Parathyroid adenoma (tissue), 2 donors: ENCODE measurements at regions not wholly inside any gene's neighbourhood (a gene's known extent, or its start where the extent isn't known, plus 50 kb on each side); places are given as distances from the start of the nearest gene placed in this dataset.

Source experiments
- H2AFZ ChIP-seq: fragments of 300-600 bp; sonication (generic); one replicate; pipeline ENCODE4 v1.7.0; 2017; ENCODE audit warnings: antibody characterized with exemption, mild to moderate bottlenecking
- H3K27ac ChIP-seq: fragments of 300-600 bp; sonication (generic); one replicate; pipeline ENCODE4 v1.7.0; 2017
- H3K27me3 ChIP-seq: fragments of 300-600 bp; sonication (generic); one replicate; pipeline ENCODE4 v1.7.0; 2017; ENCODE audit warnings: low read length; ENCODE audit not compliant: control insufficient read depth, insufficient read depth
- H3K36me3 ChIP-seq: fragments of 300-600 bp; sonication (generic); one replicate; pipeline ENCODE4 v1.7.0; 2017; ENCODE audit warnings: low read length; ENCODE audit not compliant: control insufficient read depth, insufficient read depth
- H3K4me1 ChIP-seq: fragments of 300-600 bp; sonication (generic); one replicate; pipeline ENCODE4 v1.7.0; 2017; ENCODE audit warnings: control low read depth
- H3K4me2 ChIP-seq: fragments of 300-600 bp; sonication (generic); one replicate; pipeline ENCODE4 v1.7.0; 2017; ENCODE audit warnings: low read length
- H3K4me3 ChIP-seq: fragments of 300-600 bp; sonication (generic); one replicate; pipeline ENCODE4 v1.7.0; 2017; ENCODE audit warnings: low read depth, low read length
- H3K79me2 ChIP-seq: fragments of 300-600 bp; sonication (generic); one replicate; pipeline ENCODE4 v1.7.0; 2017; ENCODE audit warnings: control low read depth
- H3K9ac ChIP-seq: fragments of 300-600 bp; sonication (generic); one replicate; pipeline ENCODE4 v1.7.0; 2017; ENCODE audit warnings: mild to moderate bottlenecking
- H3K9me3 ChIP-seq: fragments of 300-600 bp; sonication (generic); one replicate; pipeline ENCODE4 v1.7.0; 2017; ENCODE audit warnings: low read length; ENCODE audit not compliant: control insufficient read depth
- TF ChIP-seq, protein P1 (sequence below): fragments of 300-600 bp; sonication (generic); IDR thresholded peaks from one replicate; pipeline ENCODE4 v1.7.0; 2017; ENCODE audit warnings: antibody characterized with exemption, mild to moderate bottlenecking
- donor health status: primary hyperparathyroidism.

DNA sequence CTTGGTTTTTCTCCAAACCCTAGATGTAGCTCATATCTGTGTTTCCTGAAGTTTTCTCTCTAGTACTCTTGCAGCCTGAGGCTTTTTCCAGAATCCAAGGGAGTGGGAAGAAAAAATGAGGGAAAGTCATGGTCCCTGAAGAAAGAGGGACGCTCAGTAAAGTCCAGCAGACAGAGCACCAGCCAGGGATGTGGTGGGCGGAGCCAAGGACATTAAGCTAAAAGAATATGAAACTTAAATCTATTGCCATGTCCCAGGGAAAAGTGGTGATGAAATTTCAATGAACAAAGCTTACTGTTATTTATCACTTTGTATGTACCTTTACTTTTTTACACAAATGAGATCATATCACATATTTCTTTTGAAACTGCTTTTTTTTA is 430.2 kb downstream of the USP25 start:
- Histone ChIP-seq H3K4me1 (no peaks in the 10 kb centered on the region), H3K36me3 (no peaks in the 10 kb centered on the region), H3K79me2 (no peaks in the 10 kb centered on the region), H3K9me3 (no peaks in the 10 kb centered on the region), H3K27ac (no peak overlapping the region), H3K4me2 (no peak overlapping the region), H3K9ac (no peak overlapping the region), H3K27me3 (no peaks in the 10 kb centered on the region), H3K4me3 (no peak overlapping the region), H2AFZ (no peak overlapping the region)
- TF ChIP-seq, protein P1, sequence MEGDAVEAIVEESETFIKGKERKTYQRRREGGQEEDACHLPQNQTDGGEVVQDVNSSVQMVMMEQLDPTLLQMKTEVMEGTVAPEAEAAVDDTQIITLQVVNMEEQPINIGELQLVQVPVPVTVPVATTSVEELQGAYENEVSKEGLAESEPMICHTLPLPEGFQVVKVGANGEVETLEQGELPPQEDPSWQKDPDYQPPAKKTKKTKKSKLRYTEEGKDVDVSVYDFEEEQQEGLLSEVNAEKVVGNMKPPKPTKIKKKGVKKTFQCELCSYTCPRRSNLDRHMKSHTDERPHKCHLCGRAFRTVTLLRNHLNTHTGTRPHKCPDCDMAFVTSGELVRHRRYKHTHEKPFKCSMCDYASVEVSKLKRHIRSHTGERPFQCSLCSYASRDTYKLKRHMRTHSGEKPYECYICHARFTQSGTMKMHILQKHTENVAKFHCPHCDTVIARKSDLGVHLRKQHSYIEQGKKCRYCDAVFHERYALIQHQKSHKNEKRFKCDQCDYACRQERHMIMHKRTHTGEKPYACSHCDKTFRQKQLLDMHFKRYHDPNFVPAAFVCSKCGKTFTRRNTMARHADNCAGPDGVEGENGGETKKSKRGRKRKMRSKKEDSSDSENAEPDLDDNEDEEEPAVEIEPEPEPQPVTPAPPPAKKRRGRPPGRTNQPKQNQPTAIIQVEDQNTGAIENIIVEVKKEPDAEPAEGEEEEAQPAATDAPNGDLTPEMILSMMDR = no peak

DNA sequence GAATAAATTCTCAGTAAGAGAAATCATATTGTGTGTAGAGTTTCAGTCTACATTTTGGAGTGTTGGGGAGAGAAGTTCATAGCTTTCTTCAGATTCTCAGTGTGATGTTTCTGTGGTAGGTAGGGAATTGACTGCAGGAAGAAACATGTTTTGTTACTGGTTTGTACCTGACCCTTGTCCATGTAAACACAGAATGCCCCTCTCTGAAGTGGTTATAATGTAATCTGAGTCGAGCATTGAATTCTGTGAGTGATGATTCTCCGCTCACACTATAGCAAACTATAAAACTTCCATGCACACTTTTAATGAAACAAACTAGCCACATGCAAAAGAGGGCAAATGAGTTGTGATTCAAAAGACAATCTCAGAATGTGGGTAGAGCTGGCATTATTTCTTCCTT is 433.2 kb downstream of the USP25 start:
- Histone ChIP-seq H3K9me3 (no peaks in the 10 kb centered on the region), H2AFZ (no peak overlapping the region), H3K4me2 (no peak overlapping the region), H3K4me1 (no peaks in the 10 kb centered on the region), H3K79me2 (no peaks in the 10 kb centered on the region), H3K36me3 (no peaks in the 10 kb centered on the region), H3K4me3 (no peak overlapping the region), H3K27me3 (no peaks in the 10 kb centered on the region), H3K27ac (no peak overlapping the region), H3K9ac (no peak overlapping the region)
- TF ChIP-seq, protein P1 = no peak

DNA sequence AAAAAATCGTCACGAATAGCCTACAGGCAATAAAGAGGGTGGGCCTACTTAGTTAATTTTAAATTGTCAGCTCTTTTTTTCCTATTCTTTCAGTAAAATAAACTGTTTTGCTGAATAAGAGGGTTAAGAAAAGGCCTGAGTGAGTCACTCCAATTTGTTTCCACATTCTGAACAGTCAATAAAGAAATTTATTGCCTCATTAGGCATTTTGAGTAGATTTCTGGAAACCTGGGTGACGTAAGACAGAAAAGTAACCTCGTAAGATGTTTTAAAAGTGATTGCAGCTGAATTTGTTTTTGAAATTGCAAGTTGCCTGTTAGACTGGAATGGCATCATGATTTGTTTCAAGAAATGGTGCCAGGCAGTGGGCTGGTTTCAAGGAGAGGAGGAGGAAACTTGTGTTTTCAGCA is 439.3 kb downstream of the USP25 start:
- Histone ChIP-seq H3K36me3 (no peaks in the 10 kb centered on the region), H3K4me1 (no peaks in the 10 kb centered on the region), H3K27me3 (no peaks in the 10 kb centered on the region), H3K4me3 (no peak overlapping the region), H2AFZ (no peak overlapping the region), H3K27ac (no peak overlapping the region), H3K9ac (no peak overlapping the region), H3K9me3 (no peaks in the 10 kb centered on the region), H3K79me2 (no peaks in the 10 kb centered on the region), H3K4me2 (no peak overlapping the region)
- TF ChIP-seq, protein P1 = no peak

DNA sequence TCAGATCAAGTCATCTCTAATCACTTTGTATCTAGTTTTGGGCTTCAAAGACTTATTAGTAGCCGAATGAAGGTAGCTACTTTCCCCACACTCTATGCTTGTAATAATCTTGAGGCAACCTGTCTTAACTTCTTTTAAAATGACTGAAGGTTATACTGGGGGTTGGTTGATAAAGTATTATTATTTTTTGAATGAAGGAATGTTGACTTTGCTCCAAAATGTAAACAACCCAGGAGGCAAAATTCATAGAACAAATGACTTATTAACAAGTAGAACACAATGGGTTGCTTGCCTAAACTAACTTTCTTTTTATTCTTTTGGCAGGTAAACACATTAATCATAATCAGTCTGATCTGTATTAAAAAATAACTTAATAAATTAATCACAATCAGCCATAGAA is 440.0 kb downstream of the USP25 start:
- Histone ChIP-seq H2AFZ (no peak overlapping the region), H3K27ac (no peak overlapping the region), H3K36me3 (no peaks in the 10 kb centered on the region)

DNA sequence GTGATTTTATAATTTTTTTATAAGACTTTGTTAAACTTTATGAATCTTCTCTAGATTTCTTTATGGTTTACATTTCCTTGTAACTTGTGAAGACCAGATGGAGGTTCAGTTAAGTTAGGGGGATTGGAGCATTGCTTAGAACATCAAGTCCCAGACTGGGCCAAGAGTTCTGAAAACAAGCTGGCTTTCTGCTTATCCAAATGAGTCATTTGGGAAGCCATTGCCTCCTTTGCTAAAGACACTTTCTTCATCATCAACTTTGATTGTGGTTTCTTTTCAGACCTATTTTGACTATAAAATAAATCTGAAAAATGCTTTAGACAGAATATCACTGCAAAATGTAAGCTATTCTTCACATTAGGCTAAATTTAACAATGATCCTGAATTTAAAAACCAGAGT is 446.8 kb downstream of the USP25 start:
- TF ChIP-seq, protein P1 = no peak
- Histone ChIP-seq H3K79me2 (no peaks in the 10 kb centered on the region), H3K4me1 (no peaks in the 10 kb centered on the region), H3K27ac (no peak overlapping the region), H3K9ac (no peak overlapping the region), H3K9me3 (no peaks in the 10 kb centered on the region), H3K27me3 (no peaks in the 10 kb centered on the region), H3K4me2 (no peak overlapping the region), H3K4me3 (no peak overlapping the region), H3K36me3 (no peaks in the 10 kb centered on the region), H2AFZ (no peak overlapping the region)

More for the DNA sequence above, 440.0 kb downstream of the USP25 start:
- H3K9me3 ChIP-seq = no peaks in the 10 kb centered on the region
- no peak overlapping the region for H3K4me2 ChIP-seq
- H3K9ac ChIP-seq = no peak overlapping the region
- TF ChIP-seq, protein P1 = no peak
- no peak overlapping the region for H3K4me3 ChIP-seq
- H3K79me2 ChIP-seq = no peaks in the 10 kb centered on the region
- H3K27me3 ChIP-seq = no peaks in the 10 kb centered on the region
- no peaks in the 10 kb centered on the region for H3K4me1 ChIP-seq
